ENCODE measurements at regions not wholly inside any gene's neighbourhood (a gene's known extent, or its start where the extent isn't known, plus 50 kb on each side); places are given as distances from the start of the nearest gene placed in this dataset.

GRCh38 chr10:52659085-52659484 is 113.5 kb downstream of the MBL2 start:
- ChIA-PET RAD21 (ENCODE audit: low non-redundant PET in 1 of 2, low total read pairs in 2 of 2, uncharacterized antibody in 2 of 2, unreplicated experiment in 2 of 2) (no interaction called here), CTCF (no interaction called here), POLR2A (no interaction called here)
- no peak overlapping the region for H3K4me2 ChIP-seq (ENCODE audit: low read length)
- no peaks in the 10 kb centered on the region for H3K9me3 ChIP-seq (ENCODE audit: control insufficient read depth in 1 of 2, insufficient read depth in 1 of 2, low read depth in 1 of 2, low read length in 2 of 2)
- no peak overlapping the region for H2AFZ ChIP-seq (ENCODE audit: low read depth, low read length, poor library complexity, severe bottlenecking)
- H3K4me3 ChIP-seq (replicated peaks in 1 of 2; ENCODE audit: low read depth in 1 of 2, low read length in 2 of 2), result no peak overlapping the region
- intact Hi-C loops (cut with micrococcal nuclease), result no loop called here
- no peaks in the 10 kb centered on the region for H3K9me2 ChIP-seq (ENCODE audit: insufficient read depth)
- no peak for TF ChIP-seq CBX3 (IDR thresholded peaks at IDR 0.05; ENCODE audit: low read depth)
- TF ChIP-seq TCF7L2 (IDR thresholded peaks at IDR 0.05; ENCODE audit: borderline replicate concordance, extremely low read depth, insufficient read depth, insufficient read length), result no peak
- TF ChIP-seq EZH2 (IDR thresholded peaks at IDR 0.05), result no peak
- no peak for TF ChIP-seq EZH2phosphoT487 (IDR thresholded peaks at IDR 0.05; ENCODE audit: borderline replicate concordance)
- no peak for TF ChIP-seq SRF (IDR thresholded peaks at IDR 0.05; ENCODE audit: low read depth)
- no peak for TF ChIP-seq YY1 (IDR thresholded peaks at IDR 0.05; ENCODE audit: extremely low read depth, insufficient replicate concordance, low read depth, low read length)
- TF ChIP-seq, protein P1, sequence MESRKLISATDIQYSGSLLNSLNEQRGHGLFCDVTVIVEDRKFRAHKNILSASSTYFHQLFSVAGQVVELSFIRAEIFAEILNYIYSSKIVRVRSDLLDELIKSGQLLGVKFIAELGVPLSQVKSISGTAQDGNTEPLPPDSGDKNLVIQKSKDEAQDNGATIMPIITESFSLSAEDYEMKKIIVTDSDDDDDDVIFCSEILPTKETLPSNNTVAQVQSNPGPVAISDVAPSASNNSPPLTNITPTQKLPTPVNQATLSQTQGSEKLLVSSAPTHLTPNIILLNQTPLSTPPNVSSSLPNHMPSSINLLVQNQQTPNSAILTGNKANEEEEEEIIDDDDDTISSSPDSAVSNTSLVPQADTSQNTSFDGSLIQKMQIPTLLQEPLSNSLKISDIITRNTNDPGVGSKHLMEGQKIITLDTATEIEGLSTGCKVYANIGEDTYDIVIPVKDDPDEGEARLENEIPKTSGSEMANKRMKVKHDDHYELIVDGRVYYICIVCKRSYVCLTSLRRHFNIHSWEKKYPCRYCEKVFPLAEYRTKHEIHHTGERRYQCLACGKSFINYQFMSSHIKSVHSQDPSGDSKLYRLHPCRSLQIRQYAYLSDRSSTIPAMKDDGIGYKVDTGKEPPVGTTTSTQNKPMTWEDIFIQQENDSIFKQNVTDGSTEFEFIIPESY (IDR thresholded peaks at IDR 0.05; ENCODE audit: extremely low read depth, insufficient replicate concordance, low read length), result no peak
- no peak for TF ChIP-seq CEBPB (IDR thresholded peaks at IDR 0.05; ENCODE audit: low read depth)
- TF ChIP-seq ELF1 (IDR thresholded peaks at IDR 0.05; ENCODE audit: borderline replicate concordance, low read depth), result no peak
- no peak for TF ChIP-seq MAX (IDR thresholded peaks at IDR 0.05)
- TF ChIP-seq, protein P2, sequence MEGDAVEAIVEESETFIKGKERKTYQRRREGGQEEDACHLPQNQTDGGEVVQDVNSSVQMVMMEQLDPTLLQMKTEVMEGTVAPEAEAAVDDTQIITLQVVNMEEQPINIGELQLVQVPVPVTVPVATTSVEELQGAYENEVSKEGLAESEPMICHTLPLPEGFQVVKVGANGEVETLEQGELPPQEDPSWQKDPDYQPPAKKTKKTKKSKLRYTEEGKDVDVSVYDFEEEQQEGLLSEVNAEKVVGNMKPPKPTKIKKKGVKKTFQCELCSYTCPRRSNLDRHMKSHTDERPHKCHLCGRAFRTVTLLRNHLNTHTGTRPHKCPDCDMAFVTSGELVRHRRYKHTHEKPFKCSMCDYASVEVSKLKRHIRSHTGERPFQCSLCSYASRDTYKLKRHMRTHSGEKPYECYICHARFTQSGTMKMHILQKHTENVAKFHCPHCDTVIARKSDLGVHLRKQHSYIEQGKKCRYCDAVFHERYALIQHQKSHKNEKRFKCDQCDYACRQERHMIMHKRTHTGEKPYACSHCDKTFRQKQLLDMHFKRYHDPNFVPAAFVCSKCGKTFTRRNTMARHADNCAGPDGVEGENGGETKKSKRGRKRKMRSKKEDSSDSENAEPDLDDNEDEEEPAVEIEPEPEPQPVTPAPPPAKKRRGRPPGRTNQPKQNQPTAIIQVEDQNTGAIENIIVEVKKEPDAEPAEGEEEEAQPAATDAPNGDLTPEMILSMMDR (IDR thresholded peaks at IDR 0.05 in 2 of 3, conservative IDR thresholded peaks at IDR 0.05 in 1 of 3; ENCODE audit: borderline replicate concordance in 1 of 3, insufficient read depth in 1 of 3, low read depth in 2 of 3, low read length in 2 of 3), result no peak
- TF ChIP-seq ATF3 (IDR thresholded peaks at IDR 0.05), result no peak
- TF ChIP-seq SIN3A (IDR thresholded peaks at IDR 0.05; ENCODE audit: low read depth), result no peak
- H3K27me3 ChIP-seq (ENCODE audit: insufficient read depth, low read length), result no peaks in the 10 kb centered on the region
- H3K27ac ChIP-seq (ENCODE audit: low read depth, low read length), result no peak overlapping the region
- no peak overlapping the region for H3K9ac ChIP-seq (ENCODE audit: low read length)
- no TSS peak for BruUV-seq (replicated peaks)
- H3K79me2 ChIP-seq (ENCODE audit: insufficient read depth, low read length), result no peaks in the 10 kb centered on the region
- H3K4me1 ChIP-seq (ENCODE audit: control insufficient read depth in 1 of 2, insufficient read depth in 2 of 2, low read length in 2 of 2), result no peaks in the 10 kb centered on the region
- DNase-seq (ENCODE audit: low read depth, low spot score) (no peak), ATAC-seq (no peak)
- H4K20me1 ChIP-seq (ENCODE audit: insufficient read depth), result no peaks in the 10 kb centered on the region
- H3K36me3 ChIP-seq (ENCODE audit: control insufficient read depth in 1 of 2, insufficient read depth in 2 of 2, low read length in 2 of 2), result no peaks in the 10 kb centered on the region

Data from HCT116 (cell line).